ENCODE measurements at regions not wholly inside any gene's neighbourhood (a gene's known extent, or its start where the extent isn't known, plus 50 kb on each side); places are given as distances from the start of the nearest gene placed in this dataset.

DNA sequence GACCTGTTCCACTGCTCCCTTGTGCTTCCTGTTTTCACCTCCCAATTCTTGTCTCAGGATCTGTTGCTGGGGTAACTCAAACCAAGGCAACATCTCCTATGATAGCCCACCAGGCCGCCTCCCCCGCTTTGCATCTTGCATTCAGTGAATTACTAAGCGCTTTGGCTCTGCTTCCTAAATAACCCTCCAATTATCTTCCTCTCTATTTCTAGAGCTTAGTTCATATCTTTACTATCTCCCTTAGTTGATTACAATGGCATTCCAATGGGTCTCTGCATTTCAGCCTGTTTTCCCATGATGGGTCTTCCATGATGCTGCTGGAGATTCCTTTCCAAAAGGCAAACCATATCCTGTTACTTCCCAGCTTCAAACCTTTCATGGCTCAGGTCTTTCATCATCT is 117.2 kb upstream of the FERMT1 start:
- Histone ChIP-seq H3K4me1 (ENCODE audit: control insufficient read depth, insufficient read depth, low read length) (no peaks in the 10 kb centered on the region), H3K36me3 (ENCODE audit: control insufficient read depth, insufficient read depth, low read length) (no peaks in the 10 kb centered on the region; the same call in 1 of the 2 replicates)

GRCh38 chr20:6238421-6238820 is 115.6 kb upstream of the FERMT1 start:
- CTCF ChIA-PET: no interaction called here
- intact Hi-C loops (cut with micrococcal nuclease; ENCODE audit: unreplicated experiment): no loop called here
- Histone ChIP-seq H3K4me1 (ENCODE audit: control insufficient read depth, insufficient read depth, low read length) (no peaks in the 10 kb centered on the region), H3K27me3 (ENCODE audit: control insufficient read depth, insufficient read depth, low read length) (no peaks in the 10 kb centered on the region), H3K36me3 (ENCODE audit: control insufficient read depth, insufficient read depth, low read length) (no peaks in the 10 kb centered on the region; the same call in 1 of the 2 replicates), H3K4me3 (ENCODE audit: low read depth in 2 of 2, low read length in 2 of 2) (no peak overlapping the region), H3K9me3 (ENCODE audit: control insufficient read depth, insufficient read depth, low read depth, low read length) (no peaks in the 10 kb centered on the region), H3K27ac (ENCODE audit: low read length) (no peak overlapping the region)
- BruUV-seq (replicated peaks): no TSS peak
- ATAC-seq (no peak), DNase-seq (ENCODE audit: low read depth, low spot score) (no peak)
- in situ Hi-C loops (cut with HindIII; ENCODE audit: low pct_unique_long_range_greater_than_20kb, low sequenced_read_pairs): no loop called here
- TF ChIP-seq, protein P1, sequence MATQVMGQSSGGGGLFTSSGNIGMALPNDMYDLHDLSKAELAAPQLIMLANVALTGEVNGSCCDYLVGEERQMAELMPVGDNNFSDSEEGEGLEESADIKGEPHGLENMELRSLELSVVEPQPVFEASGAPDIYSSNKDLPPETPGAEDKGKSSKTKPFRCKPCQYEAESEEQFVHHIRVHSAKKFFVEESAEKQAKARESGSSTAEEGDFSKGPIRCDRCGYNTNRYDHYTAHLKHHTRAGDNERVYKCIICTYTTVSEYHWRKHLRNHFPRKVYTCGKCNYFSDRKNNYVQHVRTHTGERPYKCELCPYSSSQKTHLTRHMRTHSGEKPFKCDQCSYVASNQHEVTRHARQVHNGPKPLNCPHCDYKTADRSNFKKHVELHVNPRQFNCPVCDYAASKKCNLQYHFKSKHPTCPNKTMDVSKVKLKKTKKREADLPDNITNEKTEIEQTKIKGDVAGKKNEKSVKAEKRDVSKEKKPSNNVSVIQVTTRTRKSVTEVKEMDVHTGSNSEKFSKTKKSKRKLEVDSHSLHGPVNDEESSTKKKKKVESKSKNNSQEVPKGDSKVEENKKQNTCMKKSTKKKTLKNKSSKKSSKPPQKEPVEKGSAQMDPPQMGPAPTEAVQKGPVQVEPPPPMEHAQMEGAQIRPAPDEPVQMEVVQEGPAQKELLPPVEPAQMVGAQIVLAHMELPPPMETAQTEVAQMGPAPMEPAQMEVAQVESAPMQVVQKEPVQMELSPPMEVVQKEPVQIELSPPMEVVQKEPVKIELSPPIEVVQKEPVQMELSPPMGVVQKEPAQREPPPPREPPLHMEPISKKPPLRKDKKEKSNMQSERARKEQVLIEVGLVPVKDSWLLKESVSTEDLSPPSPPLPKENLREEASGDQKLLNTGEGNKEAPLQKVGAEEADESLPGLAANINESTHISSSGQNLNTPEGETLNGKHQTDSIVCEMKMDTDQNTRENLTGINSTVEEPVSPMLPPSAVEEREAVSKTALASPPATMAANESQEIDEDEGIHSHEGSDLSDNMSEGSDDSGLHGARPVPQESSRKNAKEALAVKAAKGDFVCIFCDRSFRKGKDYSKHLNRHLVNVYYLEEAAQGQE (IDR thresholded peaks at IDR 0.05; ENCODE audit: insufficient read depth in 1 of 2, low read depth in 2 of 2, low read length in 1 of 2): no peak
- TF ChIP-seq, protein P2, sequence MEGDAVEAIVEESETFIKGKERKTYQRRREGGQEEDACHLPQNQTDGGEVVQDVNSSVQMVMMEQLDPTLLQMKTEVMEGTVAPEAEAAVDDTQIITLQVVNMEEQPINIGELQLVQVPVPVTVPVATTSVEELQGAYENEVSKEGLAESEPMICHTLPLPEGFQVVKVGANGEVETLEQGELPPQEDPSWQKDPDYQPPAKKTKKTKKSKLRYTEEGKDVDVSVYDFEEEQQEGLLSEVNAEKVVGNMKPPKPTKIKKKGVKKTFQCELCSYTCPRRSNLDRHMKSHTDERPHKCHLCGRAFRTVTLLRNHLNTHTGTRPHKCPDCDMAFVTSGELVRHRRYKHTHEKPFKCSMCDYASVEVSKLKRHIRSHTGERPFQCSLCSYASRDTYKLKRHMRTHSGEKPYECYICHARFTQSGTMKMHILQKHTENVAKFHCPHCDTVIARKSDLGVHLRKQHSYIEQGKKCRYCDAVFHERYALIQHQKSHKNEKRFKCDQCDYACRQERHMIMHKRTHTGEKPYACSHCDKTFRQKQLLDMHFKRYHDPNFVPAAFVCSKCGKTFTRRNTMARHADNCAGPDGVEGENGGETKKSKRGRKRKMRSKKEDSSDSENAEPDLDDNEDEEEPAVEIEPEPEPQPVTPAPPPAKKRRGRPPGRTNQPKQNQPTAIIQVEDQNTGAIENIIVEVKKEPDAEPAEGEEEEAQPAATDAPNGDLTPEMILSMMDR (IDR thresholded peaks at IDR 0.05): no peak
- no peak for TF ChIP-seq TCF7L2 (IDR thresholded peaks at IDR 0.05; ENCODE audit: low read depth, low read length)
- TF ChIP-seq SIN3A (IDR thresholded peaks at IDR 0.05; ENCODE audit: borderline replicate concordance, insufficient read depth, low read depth, low read length): no peak
- no peak for TF ChIP-seq POLR2AphosphoS5 (IDR thresholded peaks at IDR 0.05; ENCODE audit: low read depth, low read length)
- POLR2A ChIA-PET: no interaction called here

More for the DNA sequence above, 117.2 kb upstream of the FERMT1 start:
- ChIA-PET CTCF (no interaction called here), POLR2A (no interaction called here)
- in situ Hi-C loops (cut with HindIII; ENCODE audit: low pct_unique_long_range_greater_than_20kb, low sequenced_read_pairs) (no loop called here), intact Hi-C loops (cut with micrococcal nuclease; ENCODE audit: unreplicated experiment) (no loop called here)
- H3K4me3 ChIP-seq (ENCODE audit: low read depth in 2 of 2, low read length in 2 of 2): no peak overlapping the region
- H3K9me3 ChIP-seq (ENCODE audit: control insufficient read depth, insufficient read depth, low read depth, low read length): no peaks in the 10 kb centered on the region
- no peaks in the 10 kb centered on the region for H3K27me3 ChIP-seq (ENCODE audit: control insufficient read depth, insufficient read depth, low read length)
- BruUV-seq (replicated peaks): no TSS peak
- no peak overlapping the region for H3K27ac ChIP-seq (ENCODE audit: low read length)
- TF ChIP-seq, protein P2 (IDR thresholded peaks at IDR 0.05): no peak
- TF ChIP-seq TCF7L2 (IDR thresholded peaks at IDR 0.05; ENCODE audit: low read depth, low read length) (no peak), POLR2AphosphoS5 (IDR thresholded peaks at IDR 0.05; ENCODE audit: low read depth, low read length) (no peak), SIN3A (IDR thresholded peaks at IDR 0.05; ENCODE audit: borderline replicate concordance, insufficient read depth, low read depth, low read length) (no peak)
- TF ChIP-seq, protein P1 (IDR thresholded peaks at IDR 0.05; ENCODE audit: insufficient read depth in 1 of 2, low read depth in 2 of 2, low read length in 1 of 2): no peak
- DNase-seq (ENCODE audit: low read depth, low spot score): no peak
- ATAC-seq: no peak
